Frontal cortex (tissue), 3 donors: ENCODE measurements at regions not wholly inside any gene's neighbourhood (a gene's known extent, or its start where the extent isn't known, plus 50 kb on each side); places are given as distances from the start of the nearest gene placed in this dataset.
A peak's percentile ranks its signal among the peaks of the same experiment; 100 is the strongest.

Experiments used
- DNase-seq, 2 donors: peaks; one replicate each; pipeline ENCODE4 v3.0.0; 2012; ENCODE audit warnings: low spot score in 2 of 2
- FAIRE-seq: peaks from 2 replicates; lab custom pipeline; 2012; peaks lifted over from hg19 to GRCh38; lab: Jason Lieb, UNC
- donor health status: control.
- donor health status: control.
- donor health status: control.

DNA sequence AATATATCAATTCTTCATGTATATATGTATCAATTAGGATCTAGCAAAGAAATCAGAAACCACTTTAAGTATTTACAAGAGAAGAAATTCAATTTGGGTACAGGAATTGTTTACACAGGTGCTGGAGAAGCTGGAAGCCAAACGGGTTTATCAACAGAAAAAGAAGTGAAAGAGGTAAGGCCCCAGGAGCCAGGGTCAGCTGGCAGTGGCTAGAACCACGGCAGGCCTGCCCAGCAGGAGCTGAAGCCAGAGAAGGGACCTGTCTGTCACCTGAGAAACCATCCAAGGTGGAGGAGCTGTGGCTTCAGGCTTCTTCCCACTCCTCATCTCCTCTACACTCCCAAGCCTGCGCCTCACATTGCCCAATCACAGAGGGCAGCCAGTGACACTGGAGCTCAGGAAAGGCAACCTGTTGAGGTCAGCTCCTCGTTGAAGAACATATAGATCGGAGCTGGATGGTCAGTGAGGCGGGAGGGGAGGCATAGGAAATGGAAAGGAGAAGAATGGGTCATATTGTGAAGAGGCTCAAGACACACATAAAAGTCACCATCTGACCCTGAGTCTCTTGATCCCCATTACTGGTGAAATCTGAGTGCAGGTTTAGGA is 182.6 kb downstream of the REEP3 start:
- DNase-seq (no peak), FAIRE-seq (no peak)

DNA sequence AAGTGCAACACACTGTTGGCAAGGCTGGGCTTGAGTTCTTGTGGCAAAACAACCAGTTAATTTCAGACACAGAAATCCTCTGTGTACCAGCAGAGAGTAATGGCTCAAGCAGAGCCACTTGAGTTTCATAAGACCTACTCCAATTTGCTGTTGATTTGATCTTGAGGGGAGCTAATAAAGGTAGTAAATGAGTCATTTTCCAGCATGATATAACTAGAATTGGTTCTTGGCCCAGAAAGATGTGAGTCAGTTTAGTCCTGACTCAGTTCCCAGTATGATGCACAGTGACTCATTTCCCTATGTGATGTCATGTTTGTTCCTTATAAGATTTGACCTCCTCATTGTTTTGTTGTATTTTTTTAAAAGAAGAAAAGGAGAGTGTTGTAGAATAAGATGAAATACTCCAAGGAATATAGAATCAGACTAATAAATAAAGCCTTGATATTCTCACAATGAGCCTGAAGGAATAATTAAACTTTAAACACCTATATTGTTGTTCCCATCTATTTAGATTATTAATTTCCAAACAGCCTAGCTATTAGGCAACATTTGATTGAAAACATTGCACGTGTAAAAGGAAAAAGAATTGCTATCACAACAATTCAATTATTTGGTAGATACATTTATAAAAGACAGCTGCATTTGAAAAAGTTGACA is 186.2 kb downstream of the REEP3 start:
- DNase-seq (peak in 1 of 2 donors; percentile 43), FAIRE-seq (no peak)

DNA sequence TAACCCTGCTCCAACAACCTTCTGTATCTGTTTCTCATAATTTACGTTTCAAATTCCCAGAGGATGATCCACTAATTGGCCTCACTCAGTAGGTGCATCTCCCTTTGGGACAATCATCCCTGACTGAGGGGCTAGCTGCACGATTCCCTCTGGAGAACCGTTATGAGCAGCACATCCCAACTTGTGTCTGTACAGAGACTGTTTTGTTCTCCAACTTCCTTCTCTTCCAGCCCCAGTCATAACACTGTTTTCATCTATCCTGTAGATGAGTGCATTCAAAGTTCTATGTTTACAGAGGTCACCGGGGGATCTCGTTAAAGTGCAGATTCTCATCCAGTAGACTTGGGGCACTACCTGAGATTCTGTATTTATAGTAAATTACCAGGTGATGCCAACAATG is 187.2 kb downstream of the REEP3 start:
- no peak for FAIRE-seq

DNA sequence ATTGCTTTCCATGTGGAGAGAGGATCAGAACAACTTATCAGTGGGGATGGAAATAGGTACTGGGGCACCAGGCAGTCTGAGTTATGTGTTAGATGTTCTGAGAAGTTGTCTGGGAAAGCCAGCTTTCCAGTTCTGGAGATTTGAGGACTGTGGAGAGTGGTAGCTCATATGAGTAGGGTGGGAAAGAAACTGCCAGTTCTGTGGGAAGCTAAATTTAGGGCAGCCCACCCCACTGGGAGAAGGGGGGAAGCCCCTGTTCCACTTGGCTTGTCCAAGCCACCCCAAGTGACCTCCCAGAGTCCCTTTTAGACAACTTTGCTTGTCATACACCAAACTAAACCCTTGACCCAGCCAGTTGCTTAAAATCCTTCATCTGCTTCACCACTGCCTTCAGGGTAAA is 189.5 kb downstream of the REEP3 start:
- FAIRE-seq = no peak
- DNase-seq = no peak

More for the DNA sequence above, 187.2 kb downstream of the REEP3 start:
- DNase-seq = no peak

DNA sequence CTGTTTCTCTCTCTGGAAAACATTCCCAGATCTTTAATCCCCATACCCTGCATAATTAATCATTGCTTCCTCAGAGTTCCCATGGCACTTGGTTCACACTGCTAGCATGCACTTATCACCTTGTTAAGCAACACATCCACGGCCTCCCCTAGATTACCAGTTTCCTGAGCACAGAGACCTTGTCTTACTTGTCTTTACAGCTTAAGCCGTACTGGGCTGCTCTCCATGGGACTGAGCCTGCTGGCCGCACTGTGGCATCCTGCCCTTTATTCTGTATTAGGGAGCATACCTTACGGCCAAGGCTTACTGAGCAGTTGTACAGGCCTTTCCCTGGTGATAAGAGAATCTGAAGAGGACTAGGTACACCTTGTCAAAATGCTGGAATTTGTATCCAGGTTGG is 190.2 kb downstream of the REEP3 start:
- FAIRE-seq (no peak), DNase-seq (no peak)

DNA sequence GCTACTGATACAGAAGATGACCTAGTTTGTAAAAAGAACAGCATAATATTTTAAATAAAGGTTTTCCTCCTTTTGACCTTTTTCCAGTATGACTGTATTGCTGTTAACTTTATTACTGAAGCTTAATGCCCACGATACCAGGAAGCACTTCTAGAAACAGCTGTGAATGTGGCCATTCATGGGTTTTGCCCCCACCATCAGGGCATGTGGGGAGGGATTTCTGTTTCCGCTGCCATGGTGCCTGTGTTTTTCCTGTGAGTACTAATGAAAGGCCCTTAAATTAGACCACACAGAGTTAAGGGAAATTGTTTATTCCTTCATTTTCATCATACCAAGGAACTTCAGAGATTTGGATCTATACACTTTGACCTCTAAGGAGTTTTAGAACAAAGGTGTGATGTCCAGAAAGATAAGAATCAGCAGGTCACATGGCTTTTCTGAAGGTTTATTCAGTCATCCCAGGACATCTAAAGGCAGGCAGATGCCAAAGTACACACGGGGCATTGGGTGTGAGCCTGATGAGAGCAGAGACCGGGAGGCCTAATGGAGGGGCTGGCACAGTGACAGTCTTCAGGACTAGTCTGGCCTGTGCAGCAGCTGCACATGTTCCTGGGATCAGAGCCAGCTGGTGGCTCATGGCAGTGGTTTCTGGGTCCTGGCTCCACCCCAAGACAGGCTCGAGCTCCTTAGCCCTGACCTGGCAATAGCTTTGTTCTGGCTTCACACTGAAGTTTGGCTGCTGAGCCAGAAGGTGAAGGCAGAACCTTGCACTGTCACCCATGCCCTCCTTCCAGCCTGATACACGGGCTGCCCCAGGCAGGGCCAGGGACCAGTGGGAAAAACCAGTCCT is 190.9 kb downstream of the REEP3 start:
- DNase-seq (peak in 1 of 2 donors; percentile 50), FAIRE-seq (no peak)

DNA sequence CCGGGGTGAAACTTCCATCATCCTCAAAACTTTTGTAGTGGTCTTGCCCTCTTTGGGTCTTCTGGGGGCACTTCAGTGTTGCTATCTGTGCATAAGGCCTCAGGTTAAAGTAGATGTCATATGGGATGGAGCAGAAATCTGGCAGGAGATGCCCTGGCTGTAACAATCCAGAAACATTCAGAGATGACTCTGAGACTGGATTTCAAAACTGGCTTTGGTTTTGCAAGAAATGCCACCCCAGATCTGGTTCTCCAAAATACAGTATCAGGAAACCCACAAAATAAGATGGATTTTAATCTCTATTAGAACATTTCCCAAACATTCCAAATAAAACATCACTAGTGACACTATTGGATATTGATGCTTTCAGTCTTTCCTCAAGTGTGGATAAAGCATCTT is 191.5 kb downstream of the REEP3 start:
- no peak for FAIRE-seq
- no peak for DNase-seq

DNA sequence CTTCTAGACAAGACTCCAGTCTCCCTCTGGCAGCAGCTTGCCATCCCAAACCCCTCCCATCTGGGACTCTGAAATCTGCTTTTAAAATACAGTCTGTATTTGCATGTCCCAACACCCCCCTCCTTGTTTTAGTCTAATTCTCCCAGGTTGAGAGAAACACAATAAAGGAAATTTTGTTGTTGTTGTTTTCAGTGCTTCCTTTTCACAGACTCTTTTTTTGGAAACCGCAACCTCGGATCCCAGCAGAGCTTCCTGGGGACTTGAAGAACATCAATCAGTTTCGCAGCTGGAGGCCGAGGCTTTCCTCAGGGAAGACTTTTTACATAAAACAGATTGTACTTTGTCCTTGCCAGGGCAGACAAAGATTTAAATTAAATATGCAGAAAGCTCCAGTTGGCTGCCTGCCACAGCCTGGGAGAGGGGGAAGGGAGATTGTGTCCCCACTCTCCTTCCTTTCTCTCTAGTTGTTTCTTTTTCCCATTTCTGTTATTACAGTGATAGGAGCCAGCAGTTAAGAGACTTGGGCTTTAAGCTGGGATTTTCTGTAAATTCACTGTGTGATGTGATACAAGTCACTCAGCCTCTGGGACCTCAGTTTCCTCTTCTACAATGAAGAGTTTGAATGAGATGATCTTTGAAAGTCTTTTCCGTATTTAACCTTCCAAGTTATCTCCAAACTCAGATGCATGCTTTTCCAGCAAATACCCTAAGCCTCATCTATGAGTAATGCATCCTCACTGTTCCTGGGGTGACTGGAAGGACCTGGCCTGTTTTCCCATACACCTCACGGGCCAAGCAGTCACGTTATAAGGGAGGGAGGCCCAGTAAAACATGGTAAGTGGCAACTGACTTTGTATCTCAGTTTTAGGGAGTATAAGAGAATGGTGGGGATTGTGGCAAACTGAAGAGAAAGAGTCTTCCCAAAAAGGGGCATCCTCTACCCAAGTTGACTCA is 192.3 kb downstream of the REEP3 start:
- FAIRE-seq (no peak), DNase-seq (no peak)

DNA sequence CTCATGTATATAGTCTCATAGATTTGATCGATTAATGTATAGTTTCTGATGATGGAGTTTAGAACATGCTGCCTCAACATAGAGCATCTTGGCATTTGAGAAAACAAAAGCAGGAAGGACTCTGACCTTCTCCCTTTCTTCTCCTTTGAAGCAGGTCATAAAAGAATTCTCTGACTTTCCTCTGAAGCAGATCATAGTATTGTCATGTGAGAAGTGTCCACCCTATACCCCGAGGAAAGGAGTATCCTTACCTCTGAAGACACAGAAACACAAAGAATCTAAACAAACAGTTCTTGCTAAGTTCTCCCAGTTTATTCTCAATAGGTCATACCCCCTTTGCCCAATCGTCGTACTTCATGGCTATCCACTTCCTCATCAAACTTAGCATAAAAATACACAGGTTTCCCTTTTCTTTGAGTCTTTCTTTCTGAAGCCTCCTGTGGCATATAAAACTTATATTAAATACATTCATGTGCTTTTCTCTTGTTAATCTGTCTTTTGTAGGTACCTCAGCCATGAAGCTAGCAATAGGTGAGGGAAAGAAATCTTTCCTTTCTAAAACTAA is 194.9 kb downstream of the REEP3 start:
- DNase-seq (no peak), FAIRE-seq (no peak)

DNA sequence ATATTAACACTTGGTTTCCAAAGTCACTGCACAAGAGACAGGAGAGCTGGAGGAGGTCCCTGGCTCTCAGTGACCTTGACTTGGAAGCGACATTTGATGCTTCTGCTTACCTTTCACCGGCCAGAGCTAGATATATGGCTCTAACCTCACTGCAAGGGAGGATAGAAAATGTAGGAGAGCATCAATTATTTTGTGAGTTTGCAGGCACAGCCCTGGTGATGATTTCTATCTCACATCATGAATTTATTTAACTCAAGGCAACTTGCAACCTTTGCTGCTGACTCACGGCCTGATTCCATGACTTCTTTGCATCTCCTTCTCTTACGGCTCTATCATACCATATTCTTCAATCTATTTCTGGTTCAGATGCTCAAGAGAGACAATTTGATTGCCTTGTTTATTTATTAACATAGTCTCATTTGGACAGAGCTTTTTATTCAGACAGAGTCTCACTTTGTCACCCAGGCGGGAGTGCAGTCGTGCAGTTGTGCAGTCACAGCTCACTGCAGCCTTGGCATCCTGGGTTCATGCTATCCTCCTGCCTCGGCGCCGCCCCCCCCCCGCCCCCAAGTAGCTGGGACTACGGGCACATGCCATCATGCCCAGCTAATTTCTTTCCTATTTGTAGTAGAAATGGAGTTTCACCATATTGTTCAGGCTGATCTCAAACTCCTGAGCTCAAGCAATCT is 196.0 kb downstream of the REEP3 start:
- DNase-seq = no peak
- FAIRE-seq = no peak

DNA sequence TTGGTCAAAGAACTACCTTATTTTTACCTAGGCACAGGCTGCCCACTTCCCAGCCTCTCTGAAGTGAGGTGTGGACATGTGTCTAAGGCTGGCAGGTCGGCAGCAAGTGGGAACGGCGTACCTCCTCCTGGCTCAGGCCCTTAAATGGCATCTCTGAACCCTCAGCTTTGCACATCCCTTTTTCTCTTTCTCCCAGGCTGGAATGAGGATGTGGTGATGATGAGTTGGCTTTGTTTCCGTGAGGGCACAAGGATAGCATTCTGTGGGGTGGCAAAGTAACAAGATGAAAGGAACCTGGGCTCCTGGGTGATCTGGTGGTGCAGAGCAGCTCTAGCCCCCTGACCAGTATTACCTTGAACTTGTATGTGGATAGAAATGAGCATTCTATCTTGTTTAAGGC is 196.8 kb downstream of the REEP3 start:
- DNase-seq (no peak), FAIRE-seq (no peak)

DNA sequence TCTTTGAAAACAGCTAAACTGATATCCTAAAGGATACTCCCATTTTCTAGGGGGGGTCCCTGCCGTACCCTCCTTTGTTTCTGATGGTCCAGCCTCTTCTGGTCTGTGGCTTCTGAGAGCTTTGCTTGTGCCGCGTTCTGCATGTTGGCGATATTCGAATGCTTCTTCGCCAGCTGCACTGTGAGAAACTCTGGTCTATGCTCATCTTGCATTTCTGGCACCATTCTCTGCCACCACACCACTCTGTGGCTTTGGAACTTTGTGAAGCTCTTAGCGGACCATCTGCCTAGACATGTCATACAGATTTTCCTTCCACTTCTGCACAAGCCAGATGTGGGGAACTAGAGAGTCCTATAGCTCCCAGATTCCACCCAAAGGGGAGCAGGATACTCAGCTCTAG is 197.2 kb downstream of the REEP3 start:
- FAIRE-seq = no peak
- no peak for DNase-seq

DNA sequence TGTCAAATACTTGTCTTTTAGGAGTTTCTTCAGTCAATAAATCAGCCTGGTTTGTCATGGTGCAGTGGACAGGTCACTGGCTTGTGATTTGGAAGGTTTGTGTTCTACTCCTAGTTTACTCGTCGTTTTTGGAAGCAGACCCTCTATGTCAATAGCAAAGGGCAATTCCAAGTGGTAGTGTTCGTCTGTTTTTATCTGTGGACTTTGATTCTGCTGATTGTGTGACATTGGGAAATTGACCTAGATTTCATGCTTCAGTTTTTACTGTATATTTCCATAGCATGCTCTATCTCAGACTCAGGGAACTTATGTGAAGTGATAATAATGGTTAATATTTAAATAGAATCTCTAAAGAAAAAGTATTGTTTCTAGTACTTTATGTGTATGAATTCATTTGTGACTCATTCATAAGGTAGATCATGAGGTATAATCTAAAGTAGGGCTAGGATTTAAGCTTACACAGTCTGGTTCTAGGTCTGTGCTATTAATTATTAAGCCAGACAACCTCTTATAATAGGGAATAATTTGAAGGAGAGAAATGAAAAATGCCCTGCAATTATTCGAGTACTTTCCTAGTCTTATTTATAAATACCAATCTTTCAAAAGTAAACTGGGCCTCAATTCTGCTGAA is 198.1 kb downstream of the REEP3 start:
- DNase-seq (no peak), FAIRE-seq (no peak)

DNA sequence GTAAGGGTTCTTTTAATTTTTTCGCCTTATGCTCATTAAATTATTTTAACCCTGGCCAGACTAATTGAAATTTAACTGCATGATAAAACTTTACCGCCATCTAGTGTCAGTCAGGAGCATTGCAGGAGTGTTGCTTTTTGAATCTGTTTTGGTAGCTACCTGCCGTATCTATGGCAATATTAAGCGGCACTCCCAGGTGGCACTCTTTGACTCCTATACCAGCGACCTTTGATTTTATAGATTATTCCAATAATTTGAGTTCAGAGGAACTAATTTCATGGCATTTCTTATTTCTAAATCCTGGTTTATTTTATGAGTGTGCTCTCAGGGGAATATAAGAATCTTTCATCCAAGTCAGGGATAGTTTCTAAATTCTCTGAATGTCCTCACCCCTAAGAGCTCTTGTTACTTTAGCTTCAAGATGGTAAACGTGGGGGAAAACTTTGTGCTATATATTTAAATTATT is 198.9 kb downstream of the REEP3 start:
- FAIRE-seq (peak; percentile 64), DNase-seq (no peak)

DNA sequence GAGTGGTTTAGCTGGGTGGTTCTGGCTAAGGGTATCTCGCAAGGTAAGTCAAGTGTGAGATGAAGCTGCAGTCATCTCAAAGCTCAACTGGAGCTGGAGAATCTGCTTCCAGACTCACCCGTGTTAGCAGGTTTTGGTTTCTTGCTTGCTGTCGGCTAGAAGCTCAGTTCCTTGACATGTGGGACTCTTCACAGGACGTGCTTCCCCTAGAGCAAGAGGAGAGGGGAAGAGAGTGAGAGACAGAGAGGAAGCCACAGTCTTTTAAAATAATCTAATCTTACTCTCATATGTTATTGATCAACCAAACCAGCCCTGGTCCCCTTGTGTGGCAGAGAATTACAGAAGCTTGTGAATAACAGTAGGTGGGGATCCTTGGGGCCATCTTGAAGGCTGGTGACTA is 199.5 kb downstream of the REEP3 start:
- FAIRE-seq (no peak), DNase-seq (no peak)

DNA sequence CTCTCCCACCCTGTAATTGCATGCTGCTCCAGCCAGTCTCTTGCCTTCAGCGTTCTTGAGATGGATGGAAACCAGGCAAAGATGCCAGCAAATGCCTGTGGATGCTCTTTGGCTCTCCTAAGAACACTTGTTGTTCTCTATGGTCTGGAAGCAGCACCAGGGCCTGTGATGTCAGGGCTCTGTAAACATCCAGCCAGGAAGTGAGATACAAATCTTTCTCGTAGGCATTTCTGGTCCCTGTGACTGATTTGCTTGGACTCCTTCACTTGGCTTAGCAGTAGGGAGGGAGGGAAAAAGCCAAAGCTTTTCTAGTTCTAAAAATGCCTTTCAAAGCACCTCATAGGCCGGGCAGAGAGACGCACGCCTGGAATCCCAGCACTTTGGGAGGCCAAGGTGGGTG is 201.3 kb downstream of the REEP3 start:
- no peak for DNase-seq
- no peak for FAIRE-seq

DNA sequence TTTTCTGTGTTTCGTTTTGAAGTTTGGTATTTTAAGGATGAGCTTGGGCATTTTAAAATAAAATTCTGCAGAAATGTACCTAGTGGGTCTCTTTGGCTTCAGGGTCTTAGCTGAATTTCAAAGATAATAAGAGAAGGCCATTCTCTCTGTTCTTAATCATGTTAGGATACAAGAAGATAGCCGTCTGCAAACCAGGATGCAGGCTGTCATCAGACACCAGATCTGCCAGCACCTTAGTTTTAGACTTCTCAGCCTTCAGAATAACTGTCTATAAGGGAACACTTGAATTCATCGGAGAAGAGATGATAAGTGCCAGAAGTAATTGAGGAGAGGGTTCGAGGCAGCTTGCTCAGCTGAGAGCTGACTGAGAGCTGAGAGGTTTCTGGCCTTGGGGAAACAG is 202.1 kb downstream of the REEP3 start:
- DNase-seq (no peak), FAIRE-seq (no peak)

DNA sequence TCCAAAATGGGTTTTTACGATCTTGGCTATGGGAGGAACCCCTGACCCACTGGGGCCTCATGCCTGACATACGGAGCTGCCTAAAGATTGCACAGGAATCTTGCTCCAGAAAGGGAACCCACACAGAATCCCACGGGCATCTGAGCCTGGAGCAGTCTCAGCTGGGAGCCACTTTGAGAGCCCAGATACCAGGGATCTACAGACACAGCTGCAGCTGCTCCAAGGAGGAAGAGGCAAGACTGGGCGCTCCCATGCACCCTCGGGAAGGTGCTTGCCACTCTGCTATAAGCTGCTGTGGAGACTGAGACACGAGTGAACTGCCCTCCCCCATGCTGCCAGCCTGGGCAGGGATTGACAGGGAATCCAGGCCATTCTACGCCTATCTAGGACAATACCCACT is 202.5 kb downstream of the REEP3 start:
- DNase-seq (no peak), FAIRE-seq (no peak)

DNA sequence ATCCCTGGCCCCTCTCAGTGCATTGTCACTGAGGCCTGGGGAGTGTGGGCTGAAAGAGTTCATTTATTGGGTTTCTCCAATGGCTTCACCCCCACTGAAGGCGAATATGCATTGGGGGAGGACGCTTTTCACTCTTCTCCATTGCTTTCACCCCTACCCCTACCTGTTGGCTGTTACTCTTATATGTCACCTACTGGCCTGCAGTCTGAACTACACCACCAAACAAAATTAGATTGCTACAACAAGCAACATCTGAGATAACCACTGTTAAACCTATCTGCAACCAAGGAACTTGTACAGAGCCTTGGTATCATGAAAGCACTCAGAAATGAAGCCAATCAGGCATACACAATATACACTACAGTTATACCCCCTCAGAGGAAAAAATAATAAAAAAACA is 203.7 kb downstream of the REEP3 start:
- no peak for FAIRE-seq
- DNase-seq = no peak
